DND-41 (cell line): ENCODE measurements at regions not wholly inside any gene's neighbourhood (a gene's known extent, or its start where the extent isn't known, plus 50 kb on each side); places are given as distances from the start of the nearest gene placed in this dataset.

Experiments
- ATAC-seq: fragments of 200-7000 bp; cut with Tn5 transposase; 3 replicates; pipeline ENCODE4 v1.9.1; 2021; ENCODE audit warnings: low read depth; ENCODE audit not compliant: insufficient read depth
- DNase-seq: peaks from one replicate; pipeline ENCODE4 v3.0.0-alpha.2; 2020
- H2AFZ ChIP-seq: 2 replicates; pipeline ENCODE4 v1.6.0; 2012; ENCODE audit warnings: low read depth, low read length
- H3K27ac ChIP-seq: 2 replicates; pipeline ENCODE4 v1.5.1; 2012; ENCODE audit warnings: low read length, inconsistent platforms
- H3K27me3 ChIP-seq: fragments of 200-600 bp; sonication (generic); 2 replicates; pipeline ENCODE4 v1.6.0; 2012; ENCODE audit warnings: low read length, mild to moderate bottlenecking, inconsistent platforms; ENCODE audit not compliant: insufficient read depth, poor library complexity
- H3K36me3 ChIP-seq: 2 replicates; pipeline ENCODE4 v1.5.1; 2012; ENCODE audit warnings: low read length, inconsistent platforms; ENCODE audit not compliant: insufficient read depth
- H3K4me1 ChIP-seq: 2 replicates; pipeline ENCODE4 v1.5.1; 2012; ENCODE audit warnings: mild to moderate bottlenecking, low read length; ENCODE audit not compliant: insufficient read depth
- H3K4me2 ChIP-seq: 2 replicates; pipeline ENCODE4 v1.6.0; 2012; ENCODE audit warnings: mild to moderate bottlenecking, moderate library complexity, low read length, inconsistent platforms; ENCODE audit not compliant: insufficient read depth
- H3K4me3 ChIP-seq, 2 experiments: fragments of 200-600 bp in 1 of 2; shearing (Covaris generic) in 1 of 2; 2 replicates each; pipeline ENCODE4 v1.5.1; 2012 to 2016; ENCODE audit warnings: inconsistent platforms in 2 of 2, low read length in 2 of 2, mild to moderate bottlenecking in 2 of 2, low read depth in 1 of 2, moderate library complexity in 1 of 2
- H3K79me2 ChIP-seq: 2 replicates; pipeline ENCODE4 v1.6.0; 2012; ENCODE audit warnings: low read length, inconsistent platforms; ENCODE audit not compliant: insufficient read depth
- H3K9ac ChIP-seq: 2 replicates; pipeline ENCODE4 v1.6.0; 2012; ENCODE audit warnings: low read depth, mild to moderate bottlenecking, inconsistent platforms, low read length, moderate library complexity
- H3K9me3 ChIP-seq: 2 replicates; pipeline ENCODE4 v1.5.1; 2012; ENCODE audit warnings: low read length, moderate library complexity, mild to moderate bottlenecking, inconsistent platforms; ENCODE audit not compliant: insufficient read depth, severe bottlenecking
- H4K20me1 ChIP-seq: 2 replicates; pipeline ENCODE4 v1.6.0; 2012; ENCODE audit warnings: low read length; ENCODE audit not compliant: insufficient read depth
- EZH2 ChIP-seq: IDR thresholded peaks from 3 replicates; pipeline ENCODE4 v1.6.1; 2012; ENCODE audit warnings: borderline replicate concordance, low read depth, mild to moderate bottlenecking, moderate library complexity, low read length, inconsistent platforms; ENCODE audit not compliant: severe bottlenecking
- TF ChIP-seq, protein P1 (sequence below): IDR thresholded peaks from 2 replicates; pipeline ENCODE4 v1.5.1; 2012; ENCODE audit warnings: borderline replicate concordance, low read length, moderate library complexity, mild to moderate bottlenecking; ENCODE audit not compliant: poor library complexity, severe bottlenecking; ENCODE audit errors: extremely low read depth

DNA sequence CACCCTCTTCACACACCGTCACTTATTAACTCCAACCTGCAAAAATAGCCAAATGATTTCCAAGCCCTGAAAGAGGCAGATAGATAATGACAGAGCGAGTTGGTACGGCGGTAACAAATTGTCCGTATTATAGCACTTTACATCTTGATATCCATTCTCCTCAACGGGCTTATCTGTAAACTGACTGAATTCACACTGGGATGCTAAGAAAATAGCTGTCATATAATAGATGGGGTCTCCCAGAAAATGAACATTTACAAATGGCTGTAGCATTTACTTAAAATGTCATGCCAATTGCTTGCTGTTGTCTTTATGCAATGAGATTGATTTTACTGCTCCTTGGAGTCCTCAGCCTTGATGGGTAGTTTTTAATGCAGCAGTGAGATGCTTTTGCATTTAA is 225.8 kb upstream of the SDK2 start:
- Histone ChIP-seq H4K20me1 (no peaks in the 10 kb centered on the region), H3K27ac (no peak overlapping the region), H3K4me1 (no peaks in the 10 kb centered on the region), H3K4me2 (no peak overlapping the region), H3K9me3 (no peaks in the 10 kb centered on the region), H3K36me3 (no peaks in the 10 kb centered on the region), H3K9ac (no peak overlapping the region), H3K27me3 (no peaks in the 10 kb centered on the region), H3K4me3 (no peak overlapping the region), H3K79me2 (no peaks in the 10 kb centered on the region), H2AFZ (no peak overlapping the region)
- ATAC-seq: no peak
- DNase-seq: no peak
- TF ChIP-seq EZH2: no peak
- TF ChIP-seq, protein P1, sequence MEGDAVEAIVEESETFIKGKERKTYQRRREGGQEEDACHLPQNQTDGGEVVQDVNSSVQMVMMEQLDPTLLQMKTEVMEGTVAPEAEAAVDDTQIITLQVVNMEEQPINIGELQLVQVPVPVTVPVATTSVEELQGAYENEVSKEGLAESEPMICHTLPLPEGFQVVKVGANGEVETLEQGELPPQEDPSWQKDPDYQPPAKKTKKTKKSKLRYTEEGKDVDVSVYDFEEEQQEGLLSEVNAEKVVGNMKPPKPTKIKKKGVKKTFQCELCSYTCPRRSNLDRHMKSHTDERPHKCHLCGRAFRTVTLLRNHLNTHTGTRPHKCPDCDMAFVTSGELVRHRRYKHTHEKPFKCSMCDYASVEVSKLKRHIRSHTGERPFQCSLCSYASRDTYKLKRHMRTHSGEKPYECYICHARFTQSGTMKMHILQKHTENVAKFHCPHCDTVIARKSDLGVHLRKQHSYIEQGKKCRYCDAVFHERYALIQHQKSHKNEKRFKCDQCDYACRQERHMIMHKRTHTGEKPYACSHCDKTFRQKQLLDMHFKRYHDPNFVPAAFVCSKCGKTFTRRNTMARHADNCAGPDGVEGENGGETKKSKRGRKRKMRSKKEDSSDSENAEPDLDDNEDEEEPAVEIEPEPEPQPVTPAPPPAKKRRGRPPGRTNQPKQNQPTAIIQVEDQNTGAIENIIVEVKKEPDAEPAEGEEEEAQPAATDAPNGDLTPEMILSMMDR: no peak

DNA sequence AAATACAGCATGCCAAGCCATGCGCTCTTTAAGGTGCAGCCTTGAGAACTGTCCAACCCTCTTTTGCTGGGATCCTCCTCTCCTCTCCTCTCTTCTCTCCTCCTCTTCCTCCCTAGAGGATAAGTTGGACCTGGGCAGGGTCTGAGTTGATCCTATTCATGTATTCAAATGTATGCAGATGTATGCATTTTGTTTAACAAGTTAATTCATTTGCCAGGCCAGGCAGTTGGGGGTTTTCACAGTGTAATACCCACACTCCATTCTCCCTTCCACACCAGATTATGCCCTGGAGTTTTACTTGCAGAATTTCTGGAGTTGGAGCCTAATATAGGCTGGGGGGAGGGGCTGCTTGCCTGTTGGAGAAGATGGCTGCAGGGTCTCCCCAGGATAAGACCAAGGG is 226.2 kb upstream of the SDK2 start:
- Histone ChIP-seq H3K4me3 (no peak overlapping the region), H3K4me1 (no peaks in the 10 kb centered on the region), H3K27ac (no peak overlapping the region), H3K36me3 (no peaks in the 10 kb centered on the region), H3K79me2 (no peaks in the 10 kb centered on the region), H3K9me3 (no peaks in the 10 kb centered on the region), H4K20me1 (no peaks in the 10 kb centered on the region), H3K9ac (no peak overlapping the region), H3K4me2 (no peak overlapping the region), H3K27me3 (no peaks in the 10 kb centered on the region), H2AFZ (no peak overlapping the region)
- no peak for DNase-seq
- TF ChIP-seq, protein P1: no peak
- TF ChIP-seq EZH2: no peak
- ATAC-seq: no peak

DNA sequence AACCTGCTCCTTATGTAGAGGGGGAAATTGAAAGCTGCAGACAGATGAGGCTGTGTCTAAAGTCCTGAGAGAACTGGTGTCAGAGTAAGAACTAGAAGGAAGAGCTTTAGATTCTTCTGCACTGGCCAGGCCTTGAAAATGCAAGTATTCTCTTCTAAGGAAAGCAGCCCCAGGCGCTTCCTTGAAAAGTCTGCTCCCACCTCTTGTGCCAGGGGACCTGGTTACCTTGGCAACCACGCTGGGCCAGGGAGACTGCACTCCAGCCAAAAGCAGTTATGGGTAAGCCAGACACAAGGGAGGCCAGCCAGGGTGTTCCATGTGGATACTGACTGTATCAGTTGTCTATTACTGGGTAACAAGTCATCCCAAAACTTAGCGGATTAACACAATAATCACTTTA is 228.6 kb upstream of the SDK2 start:
- Histone ChIP-seq H4K20me1 (no peaks in the 10 kb centered on the region), H3K36me3 (no peaks in the 10 kb centered on the region), H3K9ac (no peak overlapping the region), H3K27ac (no peak overlapping the region), H3K9me3 (no peaks in the 10 kb centered on the region), H3K4me1 (no peaks in the 10 kb centered on the region), H3K27me3 (no peaks in the 10 kb centered on the region), H2AFZ (no peak overlapping the region), H3K4me3 (no peak overlapping the region), H3K79me2 (no peaks in the 10 kb centered on the region), H3K4me2 (no peak overlapping the region)
- no peak for TF ChIP-seq EZH2
- TF ChIP-seq, protein P1: no peak
- no peak for DNase-seq
- ATAC-seq: no peak
